HEK293 (cell line): ENCODE measurements at regions not wholly inside any gene's neighbourhood (a gene's known extent, or its start where the extent isn't known, plus 50 kb on each side); places are given as distances from the start of the nearest gene placed in this dataset.

Experiments
- TF ChIP-seq, protein P1 (sequence below): fragments of 450-650 bp; formaldehyde crosslinking; IDR thresholded peaks from 2 replicates; pipeline ENCODE4 v1.5.1; 2016; ENCODE audit warnings: missing biosample characterization, missing genetic modification characterization
- TF ChIP-seq, protein P2 (sequence below): fragments of 450-650 bp; formaldehyde crosslinking; IDR thresholded peaks from 2 replicates; pipeline ENCODE4 v1.5.1; 2016; ENCODE audit warnings: missing biosample characterization, missing genetic modification characterization

DNA sequence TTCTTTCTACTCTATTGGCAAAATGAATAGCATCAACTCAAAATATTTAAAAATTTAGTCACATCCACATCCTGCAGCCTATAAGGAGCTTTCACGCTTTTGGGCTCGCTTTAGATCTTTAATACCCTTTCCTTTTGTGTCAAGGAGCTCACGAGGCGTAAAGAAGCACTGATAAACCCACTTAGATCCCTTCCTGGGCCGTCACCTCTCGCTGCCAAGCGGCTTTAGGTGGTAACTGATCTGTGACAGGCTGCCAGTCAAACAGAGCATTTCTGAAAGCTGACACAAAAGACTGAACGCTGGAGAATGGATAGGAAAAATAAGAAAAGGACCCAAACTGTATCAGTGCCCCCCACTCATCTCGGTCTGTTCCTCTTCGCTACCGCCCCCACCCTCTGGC is 385.7 kb upstream of the MMS22L start:
- TF ChIP-seq, protein P1, sequence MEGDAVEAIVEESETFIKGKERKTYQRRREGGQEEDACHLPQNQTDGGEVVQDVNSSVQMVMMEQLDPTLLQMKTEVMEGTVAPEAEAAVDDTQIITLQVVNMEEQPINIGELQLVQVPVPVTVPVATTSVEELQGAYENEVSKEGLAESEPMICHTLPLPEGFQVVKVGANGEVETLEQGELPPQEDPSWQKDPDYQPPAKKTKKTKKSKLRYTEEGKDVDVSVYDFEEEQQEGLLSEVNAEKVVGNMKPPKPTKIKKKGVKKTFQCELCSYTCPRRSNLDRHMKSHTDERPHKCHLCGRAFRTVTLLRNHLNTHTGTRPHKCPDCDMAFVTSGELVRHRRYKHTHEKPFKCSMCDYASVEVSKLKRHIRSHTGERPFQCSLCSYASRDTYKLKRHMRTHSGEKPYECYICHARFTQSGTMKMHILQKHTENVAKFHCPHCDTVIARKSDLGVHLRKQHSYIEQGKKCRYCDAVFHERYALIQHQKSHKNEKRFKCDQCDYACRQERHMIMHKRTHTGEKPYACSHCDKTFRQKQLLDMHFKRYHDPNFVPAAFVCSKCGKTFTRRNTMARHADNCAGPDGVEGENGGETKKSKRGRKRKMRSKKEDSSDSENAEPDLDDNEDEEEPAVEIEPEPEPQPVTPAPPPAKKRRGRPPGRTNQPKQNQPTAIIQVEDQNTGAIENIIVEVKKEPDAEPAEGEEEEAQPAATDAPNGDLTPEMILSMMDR (tag by site-specific recombination) = no peak
- TF ChIP-seq, protein P2, sequence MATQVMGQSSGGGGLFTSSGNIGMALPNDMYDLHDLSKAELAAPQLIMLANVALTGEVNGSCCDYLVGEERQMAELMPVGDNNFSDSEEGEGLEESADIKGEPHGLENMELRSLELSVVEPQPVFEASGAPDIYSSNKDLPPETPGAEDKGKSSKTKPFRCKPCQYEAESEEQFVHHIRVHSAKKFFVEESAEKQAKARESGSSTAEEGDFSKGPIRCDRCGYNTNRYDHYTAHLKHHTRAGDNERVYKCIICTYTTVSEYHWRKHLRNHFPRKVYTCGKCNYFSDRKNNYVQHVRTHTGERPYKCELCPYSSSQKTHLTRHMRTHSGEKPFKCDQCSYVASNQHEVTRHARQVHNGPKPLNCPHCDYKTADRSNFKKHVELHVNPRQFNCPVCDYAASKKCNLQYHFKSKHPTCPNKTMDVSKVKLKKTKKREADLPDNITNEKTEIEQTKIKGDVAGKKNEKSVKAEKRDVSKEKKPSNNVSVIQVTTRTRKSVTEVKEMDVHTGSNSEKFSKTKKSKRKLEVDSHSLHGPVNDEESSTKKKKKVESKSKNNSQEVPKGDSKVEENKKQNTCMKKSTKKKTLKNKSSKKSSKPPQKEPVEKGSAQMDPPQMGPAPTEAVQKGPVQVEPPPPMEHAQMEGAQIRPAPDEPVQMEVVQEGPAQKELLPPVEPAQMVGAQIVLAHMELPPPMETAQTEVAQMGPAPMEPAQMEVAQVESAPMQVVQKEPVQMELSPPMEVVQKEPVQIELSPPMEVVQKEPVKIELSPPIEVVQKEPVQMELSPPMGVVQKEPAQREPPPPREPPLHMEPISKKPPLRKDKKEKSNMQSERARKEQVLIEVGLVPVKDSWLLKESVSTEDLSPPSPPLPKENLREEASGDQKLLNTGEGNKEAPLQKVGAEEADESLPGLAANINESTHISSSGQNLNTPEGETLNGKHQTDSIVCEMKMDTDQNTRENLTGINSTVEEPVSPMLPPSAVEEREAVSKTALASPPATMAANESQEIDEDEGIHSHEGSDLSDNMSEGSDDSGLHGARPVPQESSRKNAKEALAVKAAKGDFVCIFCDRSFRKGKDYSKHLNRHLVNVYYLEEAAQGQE = no peak
